Sigmoid colon (tissue), 6 donors: ENCODE measurements at regions not wholly inside any gene's neighbourhood (a gene's known extent, or its start where the extent isn't known, plus 50 kb on each side); places are given as distances from the start of the nearest gene placed in this dataset.
"Not testable (repeated sequence)": the region's sequence is repeated elsewhere in the genome, so short reads cannot be mapped to it uniquely, and the experiment has no call there.

Experiments
- DNase-seq: peaks from one replicate; pipeline ENCODE4 v3.0.0-alpha.2; 2019
- H3K27ac ChIP-seq, 4 donors: fragments of 200-600 bp; sonication (generic); one replicate each; pipeline ENCODE4 v1.5.1; 2016 to 2019; ENCODE audit warnings: mild to moderate bottlenecking in 1 of 4
- H3K27me3 ChIP-seq, 3 donors: fragments of 200-600 bp; sonication (generic); one replicate each; pipeline ENCODE4 v1.5.1; 2019; ENCODE audit warnings: mild to moderate bottlenecking in 1 of 3
- H3K36me3 ChIP-seq, 4 donors: fragments of 200-600 bp; sonication (generic); one replicate each; pipeline ENCODE4 v1.5.1; 2016 to 2019
- H3K4me1 ChIP-seq, 4 donors: fragments of 200-600 bp; sonication (generic); one replicate each; pipeline ENCODE4 v1.5.1; 2017 to 2019
- H3K4me3 ChIP-seq, 4 donors: fragments of 200-600 bp; sonication (generic); one replicate each; pipeline ENCODE4 v1.5.1; 2017 to 2019; ENCODE audit warnings: mild to moderate bottlenecking in 2 of 4, moderate library complexity in 1 of 4
- H3K9me3 ChIP-seq, 4 donors: fragments of 200-600 bp in 3 of 4; sonication (generic) in 3 of 4; one replicate each; pipeline versions ENCODE4 v1.5.1 to v1.6.1; 2013 to 2019
- EP300 ChIP-seq, 4 donors: sonication (generic); formaldehyde crosslinking; IDR thresholded peaks; one replicate each; pipeline ENCODE4 v1.6.1; 2017; ENCODE audit warnings: antibody characterized with exemption in 4 of 4
- POLR2A ChIP-seq, 2 donors: fragments of 450-650 bp; IDR thresholded peaks; one replicate each; pipeline ENCODE4 v1.6.1; 2016; ENCODE audit warnings: antibody characterized with exemption in 2 of 2, mild to moderate bottlenecking in 2 of 2, moderate library complexity in 2 of 2
- POLR2AphosphoS5 ChIP-seq, 4 donors: sonication (generic); formaldehyde crosslinking; IDR thresholded peaks; one replicate each; pipeline ENCODE4 v1.6.1; 2017; ENCODE audit warnings: antibody characterized with exemption in 4 of 4
- WGBS, 2 donors: extraction: QIAGEN DNeasy Blood & Tissue Kit; methylation state at CpG; one replicate each; pipeline ENCODE4 v1.1.7; 2013; 5-methylcytosine and 5-hydroxymethylcytosine counted together
- intact Hi-C: fragments of 100-400 bp; cut with DNase I; formaldehyde crosslinking; loops from one replicate; pipeline ENCODE4 v1.15.1; 2023
- TF ChIP-seq, protein P1 (sequence below), 4 experiments: fragments of 450-650 bp in 3 of 4; fragments of 200-600 bp in 1 of 4; IDR thresholded peaks; one replicate each; pipeline ENCODE4 v1.5.1; 2016 to 2019; ENCODE audit warnings: antibody characterized with exemption in 4 of 4, mild to moderate bottlenecking in 3 of 4, moderate library complexity in 2 of 4
- donor health status: healthy with polysubstance abuse.
- donor health status: healthy.

DNA sequence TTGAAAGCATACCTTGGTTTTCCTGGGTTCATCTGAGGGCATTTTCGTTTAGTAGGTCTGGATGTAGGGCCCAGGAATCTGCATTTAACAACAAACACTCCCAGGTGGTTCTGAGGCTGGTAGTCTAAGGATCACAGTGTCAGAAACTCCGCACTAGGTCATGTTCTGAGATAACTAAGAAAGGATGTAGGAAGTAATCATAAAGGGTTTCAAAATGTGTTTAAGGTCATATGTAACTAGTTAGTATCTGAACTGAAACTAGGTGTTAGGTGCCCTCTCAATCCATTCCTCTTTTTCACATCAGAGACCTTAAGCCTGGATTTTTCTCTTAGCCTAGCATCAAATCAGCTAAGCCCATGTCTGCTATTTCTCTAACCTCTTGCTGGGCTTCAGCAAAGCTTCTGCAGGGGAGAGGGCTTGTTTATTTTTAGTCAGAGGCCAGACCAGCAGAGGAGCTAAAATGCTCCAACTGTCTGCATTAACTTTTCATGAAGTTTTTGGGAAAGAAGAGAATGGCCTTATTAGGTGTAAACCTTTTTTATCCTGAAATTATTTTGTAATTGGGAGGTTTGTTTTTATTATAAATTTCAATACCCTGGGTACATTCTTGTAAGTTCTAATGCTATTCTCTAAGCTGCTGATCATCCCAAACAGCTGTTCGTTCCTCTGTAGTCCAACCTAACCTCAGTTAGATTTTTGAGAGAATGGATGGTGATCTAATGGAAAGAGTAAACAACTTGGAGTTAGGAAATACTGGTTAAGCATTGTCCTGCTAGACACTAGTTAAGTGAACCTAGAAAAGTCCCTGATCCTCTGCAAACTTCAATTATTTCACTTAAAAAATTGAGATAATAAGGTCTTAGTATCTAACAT, 262.8 kb upstream of the RFC3 start:
- Histone ChIP-seq H3K4me3 (no peak overlapping the region), H3K9me3 (no peaks in the 10 kb centered on the region), H3K27ac (peak overlapping the region in 3 of 4 donors; percentile 16 to 49 (median 31)), H3K27me3 (no peaks in the 10 kb centered on the region), H3K36me3 (no peaks in the 10 kb centered on the region), H3K4me1 (peaks cover 0 to 15% (median 5%) of the 10 kb centered on the region in 4 donors)
- DNase-seq: no peak
- WGBS, 2 donors: 67 to 75% methylated on average over 3 of the region's 3 CpGs
- TF ChIP-seq POLR2A (IDR thresholded peaks at IDR 0.05): no peak
- TF ChIP-seq POLR2AphosphoS5 (IDR thresholded peaks at IDR 0.05): no peak
- TF ChIP-seq EP300 (IDR thresholded peaks at IDR 0.05): no peak
- TF ChIP-seq, protein P1, sequence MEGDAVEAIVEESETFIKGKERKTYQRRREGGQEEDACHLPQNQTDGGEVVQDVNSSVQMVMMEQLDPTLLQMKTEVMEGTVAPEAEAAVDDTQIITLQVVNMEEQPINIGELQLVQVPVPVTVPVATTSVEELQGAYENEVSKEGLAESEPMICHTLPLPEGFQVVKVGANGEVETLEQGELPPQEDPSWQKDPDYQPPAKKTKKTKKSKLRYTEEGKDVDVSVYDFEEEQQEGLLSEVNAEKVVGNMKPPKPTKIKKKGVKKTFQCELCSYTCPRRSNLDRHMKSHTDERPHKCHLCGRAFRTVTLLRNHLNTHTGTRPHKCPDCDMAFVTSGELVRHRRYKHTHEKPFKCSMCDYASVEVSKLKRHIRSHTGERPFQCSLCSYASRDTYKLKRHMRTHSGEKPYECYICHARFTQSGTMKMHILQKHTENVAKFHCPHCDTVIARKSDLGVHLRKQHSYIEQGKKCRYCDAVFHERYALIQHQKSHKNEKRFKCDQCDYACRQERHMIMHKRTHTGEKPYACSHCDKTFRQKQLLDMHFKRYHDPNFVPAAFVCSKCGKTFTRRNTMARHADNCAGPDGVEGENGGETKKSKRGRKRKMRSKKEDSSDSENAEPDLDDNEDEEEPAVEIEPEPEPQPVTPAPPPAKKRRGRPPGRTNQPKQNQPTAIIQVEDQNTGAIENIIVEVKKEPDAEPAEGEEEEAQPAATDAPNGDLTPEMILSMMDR (IDR thresholded peaks at IDR 0.05): no peak
- intact Hi-C loops: no loop called here

DNA sequence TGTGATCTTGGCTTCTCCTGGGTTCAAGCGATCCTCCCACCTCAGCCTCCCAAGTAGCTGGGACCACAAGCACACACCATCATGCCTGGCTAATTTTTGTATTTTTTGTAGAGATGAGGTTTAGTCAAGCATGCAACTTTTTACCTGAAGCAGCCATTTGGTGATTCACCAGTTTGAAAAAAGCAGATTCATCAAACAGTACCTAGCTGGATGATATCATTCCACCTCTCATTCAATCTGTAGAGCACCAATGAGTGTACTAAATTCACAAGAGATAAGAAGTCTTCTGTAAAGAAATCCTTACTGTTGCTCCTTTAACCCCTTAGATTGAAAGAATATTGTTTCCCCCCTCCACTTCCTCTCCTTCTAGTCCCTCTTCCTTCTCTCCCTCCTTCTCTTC, 261.1 kb upstream of the RFC3 start:
- Histone ChIP-seq H3K36me3 (no peaks in the 10 kb centered on the region), H3K27me3 (no peaks in the 10 kb centered on the region), H3K4me1 (peaks cover 0 to 32% (median 15%) of the 10 kb centered on the region in 4 donors), H3K9me3 (no peaks in the 10 kb centered on the region), H3K4me3 (no peak overlapping the region), H3K27ac (no peak overlapping the region)
- intact Hi-C loops: no loop called here
- WGBS, 2 donors: 97 to 98% methylated on average over 1 of the region's 1 CpG
- TF ChIP-seq POLR2A (IDR thresholded peaks at IDR 0.05): no peak
- TF ChIP-seq POLR2AphosphoS5 (IDR thresholded peaks at IDR 0.05): no peak
- TF ChIP-seq, protein P1 (IDR thresholded peaks at IDR 0.05): no peak
- TF ChIP-seq EP300 (IDR thresholded peaks at IDR 0.05): no peak
- DNase-seq: no peak

- Histone ChIP-seq H3K27ac (peak overlapping the region in 3 of 4 donors; percentile 14 to 43 (median 32)), H3K4me1 (peaks cover 0 to 29% (median 14%) of the 10 kb centered on the region in 4 donors), H3K4me3 (no peak overlapping the region)
Measured at GRCh38 chr13:33560726-33561125, 257.2 kb upstream of the RFC3 start.

GRCh38 chr13:33561627-33562026, 256.3 kb upstream of the RFC3 start:
- H3K4me3 ChIP-seq: no peak overlapping the region
- peak overlapping the region in 2 of 4 donors; percentile 32 to 43 for H3K27ac ChIP-seq
- H3K27me3 ChIP-seq: no peaks in the 10 kb centered on the region
- TF ChIP-seq EP300 (IDR thresholded peaks at IDR 0.05) (no peak), POLR2A (IDR thresholded peaks at IDR 0.05) (no peak), POLR2AphosphoS5 (IDR thresholded peaks at IDR 0.05) (peak in 3 of 4 donors; percentile 10 to 47 (median 38))
- H3K9me3 ChIP-seq: no peaks in the 10 kb centered on the region
- 88 to 96% methylated on average over 2 of the region's 2 CpGs for WGBS, 2 donors
- no peak for DNase-seq
- peaks cover 0 to 32% (median 17%) of the 10 kb centered on the region in 4 donors for H3K4me1 ChIP-seq
- H3K36me3 ChIP-seq: no peaks in the 10 kb centered on the region
- intact Hi-C loops: no loop called here

More at GRCh38 chr13:33560726-33561125, 257.2 kb upstream of the RFC3 start:
- Histone ChIP-seq H3K9me3 (no peaks in the 10 kb centered on the region), H3K36me3 (no peaks in the 10 kb centered on the region), H3K27me3 (no peaks in the 10 kb centered on the region)
- TF ChIP-seq, protein P1 (IDR thresholded peaks at IDR 0.05): no peak
- TF ChIP-seq POLR2AphosphoS5 (IDR thresholded peaks at IDR 0.05) (no peak), POLR2A (IDR thresholded peaks at IDR 0.05) (no peak), EP300 (IDR thresholded peaks at IDR 0.05) (no peak)
- intact Hi-C loops: no loop called here
- no peak for DNase-seq

GRCh38 chr13:33571618-33572017, 246.3 kb upstream of the RFC3 start:
- TF ChIP-seq, protein P1 (IDR thresholded peaks at IDR 0.05): no peak
- intact Hi-C loops: no loop called here
- no peak overlapping the region for H3K27ac ChIP-seq
- no peak overlapping the region for H3K4me3 ChIP-seq
- H3K9me3 ChIP-seq: peaks cover 0 to 1% (median 0%) of the 10 kb centered on the region in 4 donors
- DNase-seq: no peak
- WGBS, 2 donors: 94 to 98% methylated on average over 1 of the region's 1 CpG
- no peaks in the 10 kb centered on the region for H3K4me1 ChIP-seq
- no peaks in the 10 kb centered on the region for H3K27me3 ChIP-seq
- no peaks in the 10 kb centered on the region for H3K36me3 ChIP-seq

DNA sequence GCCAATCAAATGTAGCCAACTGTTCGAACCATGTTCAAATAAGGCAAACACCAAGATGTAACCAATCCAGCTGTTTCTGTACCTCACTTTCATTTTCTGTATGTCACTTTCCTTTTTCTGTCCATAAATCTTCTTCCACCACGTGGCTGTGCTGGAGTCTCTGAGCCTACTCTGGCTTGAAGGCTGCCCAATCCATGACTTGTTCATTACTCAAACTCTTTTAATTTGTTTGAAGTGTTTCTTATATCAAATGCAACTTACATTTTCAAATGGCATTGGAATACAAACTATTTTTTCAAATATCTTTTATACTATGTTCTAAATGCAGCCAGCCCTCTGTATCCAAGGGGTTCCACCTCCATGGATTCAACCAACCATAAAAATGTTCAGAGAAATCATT, 245.6 kb upstream of the RFC3 start:
- H3K4me3 ChIP-seq, H3K27me3 ChIP-seq, H3K4me1 ChIP-seq, intact Hi-C loops, H3K9me3 ChIP-seq, H3K27ac ChIP-seq, H3K36me3 ChIP-seq, DNase-seq: not testable (repeated sequence)
- WGBS, 2 donors: 60 to 71% methylated on average over 2 of the region's 2 CpGs
